ENCODE measurements at regions not wholly inside any gene's neighbourhood (a gene's known extent, or its start where the extent isn't known, plus 50 kb on each side); places are given as distances from the start of the nearest gene placed in this dataset.
A peak's percentile ranks its signal among the peaks of the same experiment; 100 is the strongest.

DNA sequence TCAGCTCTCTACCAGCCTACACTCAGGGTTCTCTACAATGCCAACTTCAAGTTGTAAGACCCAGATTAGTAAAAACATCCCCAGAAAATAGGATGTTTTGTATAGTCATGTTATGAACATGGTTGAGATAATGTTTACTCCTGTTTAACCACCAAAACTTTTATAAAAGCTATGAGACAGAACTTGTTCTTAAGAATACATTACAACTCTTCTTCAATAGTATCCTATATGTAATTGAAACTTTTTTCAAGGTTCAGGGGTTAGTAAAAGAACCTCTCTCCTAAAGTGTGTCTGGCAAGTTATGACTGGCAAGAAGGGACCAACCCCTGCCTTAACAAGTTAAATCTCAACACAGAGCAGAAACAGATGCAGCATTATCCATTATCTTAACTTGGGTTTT, 118.8 kb upstream of the STK17B start:
- DNase-seq (no peak), ATAC-seq (replicated peaks in 1 of 4) (no peak)
- peaks cover 9 to 14% of the 10 kb centered on the region in 2 experiments for H3K4me1 ChIP-seq (ENCODE audit: control insufficient read depth in 1 of 2, extremely low read depth in 1 of 2, insufficient read depth in 2 of 2, low read length in 2 of 2)
- Mint-ChIP-seq H3K27ac (peak overlapping the region in 1 of 2 donors; percentile 79), H3K27me3 (no peaks in the 10 kb centered on the region), H3K4me1 (peaks cover 45 to 64% (median 52%) of the 10 kb centered on the region in 3 donors), H3K9me3 (no peaks in the 10 kb centered on the region), H3K4me3 (no peak overlapping the region), H3K36me3 (no peaks in the 10 kb centered on the region)
- POLR2A ChIA-PET = interaction anchor here (0.5 to 0.8 kb wide), 2 partner anchors 50 to 836 kb away, joined by 3 to 5 read pairs; no protein-coding TSS in a partner anchor
- no peaks in the 10 kb centered on the region for H3K27me3 ChIP-seq (replicated peaks in 1 of 2; ENCODE audit: control insufficient read depth in 2 of 2, extremely low read depth in 1 of 2, insufficient read depth in 2 of 2, low read length in 1 of 2)
- H3K9me3 ChIP-seq = no peaks in the 10 kb centered on the region
- CTCF ChIA-PET = interaction anchor here (0.5 to 1.3 kb wide), 7 partner anchors 9 to 212 kb away, joined by 3 read pairs; no protein-coding TSS in a partner anchor
- no peak overlapping the region for H3K4me3 ChIP-seq (ENCODE audit: control insufficient read depth in 1 of 2, extremely low read depth in 1 of 2, low read length in 1 of 2)
- no peaks in the 10 kb centered on the region for H3K36me3 ChIP-seq (ENCODE audit: control insufficient read depth in 2 of 2, extremely low read depth in 1 of 2, insufficient read depth in 1 of 2, low read length in 1 of 2)
- H3K27ac ChIP-seq (ENCODE audit: low read length) = no peak overlapping the region

GRCh38 chr2:196290569-196290968, 119.2 kb upstream of the STK17B start:
- no peak for ATAC-seq (replicated peaks in 1 of 4)
- H3K4me3 ChIP-seq (ENCODE audit: control insufficient read depth in 1 of 2, extremely low read depth in 1 of 2, low read length in 1 of 2) = no peak overlapping the region
- no peaks in the 10 kb centered on the region for H3K36me3 ChIP-seq (ENCODE audit: control insufficient read depth in 2 of 2, extremely low read depth in 1 of 2, insufficient read depth in 1 of 2, low read length in 1 of 2)
- DNase-seq = no peak
- no peaks in the 10 kb centered on the region for H3K27me3 ChIP-seq (replicated peaks in 1 of 2; ENCODE audit: control insufficient read depth in 2 of 2, extremely low read depth in 1 of 2, insufficient read depth in 2 of 2, low read length in 1 of 2)
- H3K4me3 Mint-ChIP-seq = no peak overlapping the region
- peak overlapping the region in 1 of 2 donors; percentile 79 for H3K27ac Mint-ChIP-seq
- WGBS (ENCODE audit: insufficient coverage) = 100% methylated on average over 1 of the region's 1 CpG
- H3K4me1 Mint-ChIP-seq = peaks cover 45 to 60% (median 48%) of the 10 kb centered on the region in 3 donors
- CTCF ChIA-PET = interaction anchor here (0.6 to 1.3 kb wide), 5 partner anchors 8 to 212 kb away, joined by 3 read pairs; no protein-coding TSS in a partner anchor
- H3K27me3 Mint-ChIP-seq = no peaks in the 10 kb centered on the region
- H3K36me3 Mint-ChIP-seq = no peaks in the 10 kb centered on the region
- peaks cover 9 to 14% of the 10 kb centered on the region in 2 experiments for H3K4me1 ChIP-seq (ENCODE audit: control insufficient read depth in 1 of 2, extremely low read depth in 1 of 2, insufficient read depth in 2 of 2, low read length in 2 of 2)
- H3K9me3 ChIP-seq = no peaks in the 10 kb centered on the region
- POLR2A ChIA-PET = interaction anchor here (0.5 to 0.8 kb wide), 2 partner anchors 51 to 836 kb away, joined by 3 to 5 read pairs; no protein-coding TSS in a partner anchor
- no peaks in the 10 kb centered on the region for H3K9me3 Mint-ChIP-seq
- no peak overlapping the region for H3K27ac ChIP-seq (ENCODE audit: low read length)

- Histone ChIP-seq H3K4me3 (ENCODE audit: control insufficient read depth in 1 of 2, extremely low read depth in 1 of 2, low read length in 1 of 2) (no peak overlapping the region), H3K9me3 (no peaks in the 10 kb centered on the region), H3K36me3 (ENCODE audit: control insufficient read depth in 2 of 2, extremely low read depth in 1 of 2, insufficient read depth in 1 of 2, low read length in 1 of 2) (no peaks in the 10 kb centered on the region), H3K4me1 (ENCODE audit: control insufficient read depth in 1 of 2, extremely low read depth in 1 of 2, insufficient read depth in 2 of 2, low read length in 2 of 2) (peaks cover 9 to 14% of the 10 kb centered on the region in 2 experiments), H3K27ac (ENCODE audit: low read length) (no peak overlapping the region), H3K27me3 (replicated peaks in 1 of 2; ENCODE audit: control insufficient read depth in 2 of 2, extremely low read depth in 1 of 2, insufficient read depth in 2 of 2, low read length in 1 of 2) (no peaks in the 10 kb centered on the region)
- WGBS (ENCODE audit: insufficient coverage) = 20% methylated on average over 1 of the region's 2 CpGs
- peaks cover 45 to 56% (median 48%) of the 10 kb centered on the region in 3 donors for H3K4me1 Mint-ChIP-seq
- H3K4me3 Mint-ChIP-seq = no peak overlapping the region
- CTCF ChIA-PET = interaction anchor here in 1 of 2 donors (0.7 to 1.5 kb wide), 3 partner anchors 13 to 877 kb away, joined by 3 to 4 read pairs (median 4); no protein-coding TSS in a partner anchor
- DNase-seq (no peak), ATAC-seq (replicated peaks in 1 of 4) (peak in 3 of 4 experiments; percentile 16 to 30 (median 29))
- H3K27ac Mint-ChIP-seq = peak overlapping the region in 1 of 2 donors; percentile 82
- H3K27me3 Mint-ChIP-seq = no peaks in the 10 kb centered on the region
- no peaks in the 10 kb centered on the region for H3K36me3 Mint-ChIP-seq
- POLR2A ChIA-PET = interaction anchor here (0.6 to 0.7 kb wide), 2 partner anchors 37 to 122 kb away, joined by 3 to 4 read pairs; no protein-coding TSS in a partner anchor
- H3K9me3 Mint-ChIP-seq = no peaks in the 10 kb centered on the region
These were observed 120.0 kb upstream of the STK17B start for GRCh38 chr2:196291426-196291825.

DNA sequence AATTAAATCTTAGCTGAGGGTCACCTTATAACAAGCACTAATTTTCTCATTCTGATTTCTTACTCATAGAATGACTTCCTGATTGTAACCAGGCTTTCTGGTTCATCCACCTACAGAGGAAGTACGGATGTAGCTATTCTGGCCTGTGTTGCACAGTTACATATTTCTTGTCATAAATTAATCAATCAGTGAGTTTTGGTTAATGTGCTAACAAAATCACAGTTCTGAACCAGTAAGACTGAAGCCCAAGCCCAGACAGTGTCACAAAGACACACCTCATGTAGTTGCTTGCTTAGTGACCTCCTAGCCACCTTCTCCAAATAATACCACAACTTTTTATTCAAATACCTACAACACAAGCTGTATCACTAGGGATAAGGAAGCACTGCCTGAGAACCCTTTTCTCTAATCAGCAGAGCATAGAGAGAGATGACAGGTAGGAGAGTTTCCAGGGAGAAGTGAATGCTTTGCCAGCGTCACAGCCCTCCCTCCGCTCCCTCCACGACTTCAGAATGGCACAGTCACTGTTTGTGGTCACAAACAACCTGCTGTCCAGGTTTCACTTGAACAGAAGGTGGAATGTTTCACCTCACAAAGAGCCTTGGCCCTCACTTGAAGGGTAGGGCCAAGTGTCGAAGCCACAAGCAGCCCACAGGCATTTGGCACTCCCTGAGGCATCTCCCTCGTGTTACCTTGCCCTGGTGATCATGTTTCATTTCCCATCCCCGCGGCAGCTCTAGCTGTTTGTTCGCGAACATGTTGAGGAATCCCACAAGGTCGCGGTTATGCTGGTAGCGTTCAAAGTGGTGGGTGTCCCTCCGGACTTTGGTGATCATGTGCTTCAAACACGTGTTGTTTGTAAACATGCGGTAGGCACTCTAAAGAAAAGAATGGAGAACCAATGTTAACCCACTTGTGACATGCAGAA, 120.8 kb upstream of the STK17B start:
- peak overlapping the region; percentile 33 to 82 for H3K27ac Mint-ChIP-seq
- CTCF ChIA-PET = interaction anchor here in 1 of 2 donors (0.7 to 1.5 kb wide), 4 partner anchors 14 to 876 kb away, joined by 3 to 5 read pairs (median 4); partner anchors contain the start of gene DNAH7
- 84% methylated on average over 13 of the region's 16 CpGs for WGBS (ENCODE audit: insufficient coverage)

GRCh38 chr2:196293751-196294515, 122.6 kb upstream of the STK17B start:
- Mint-ChIP-seq H3K4me3 (no peak overlapping the region), H3K27me3 (no peaks in the 10 kb centered on the region), H3K36me3 (no peaks in the 10 kb centered on the region), H3K9me3 (no peaks in the 10 kb centered on the region), H3K4me1 (peaks cover 31 to 39% (median 34%) of the 10 kb centered on the region in 3 donors), H3K27ac (no peak overlapping the region)
- no peak overlapping the region for H3K27ac ChIP-seq (ENCODE audit: low read length)
- DNase-seq (no peak), ATAC-seq (replicated peaks in 1 of 4) (no peak)
- H3K4me1 ChIP-seq (ENCODE audit: control insufficient read depth in 1 of 2, extremely low read depth in 1 of 2, insufficient read depth in 2 of 2, low read length in 2 of 2) = peaks cover 0 to 10% of the 10 kb centered on the region in 2 experiments
- no peaks in the 10 kb centered on the region for H3K36me3 ChIP-seq (ENCODE audit: control insufficient read depth in 2 of 2, extremely low read depth in 1 of 2, insufficient read depth in 1 of 2, low read length in 1 of 2)
- H3K9me3 ChIP-seq = no peaks in the 10 kb centered on the region
- H3K27me3 ChIP-seq (replicated peaks in 1 of 2; ENCODE audit: control insufficient read depth in 2 of 2, extremely low read depth in 1 of 2, insufficient read depth in 2 of 2, low read length in 1 of 2) = no peaks in the 10 kb centered on the region
- ChIA-PET CTCF (no interaction called here), POLR2A (interaction anchor here in 1 of 2 donors (0.7 kb wide), 1 partner anchor 85 kb away, joined by 3 read pairs; no protein-coding TSS in a partner anchor)
- H3K4me3 ChIP-seq (ENCODE audit: control insufficient read depth in 1 of 2, extremely low read depth in 1 of 2, low read length in 1 of 2) = no peak overlapping the region
- no CpG with 5 or more reads among the region's 3 CpGs for WGBS (ENCODE audit: insufficient coverage)

More for the DNA sequence above, 120.8 kb upstream of the STK17B start:
- Histone ChIP-seq H3K27me3 (replicated peaks in 1 of 2; ENCODE audit: control insufficient read depth in 2 of 2, extremely low read depth in 1 of 2, insufficient read depth in 2 of 2, low read length in 1 of 2) (no peaks in the 10 kb centered on the region), H3K9me3 (no peaks in the 10 kb centered on the region), H3K36me3 (ENCODE audit: control insufficient read depth in 2 of 2, extremely low read depth in 1 of 2, insufficient read depth in 1 of 2, low read length in 1 of 2) (no peaks in the 10 kb centered on the region), H3K4me3 (ENCODE audit: control insufficient read depth in 1 of 2, extremely low read depth in 1 of 2, low read length in 1 of 2) (no peak overlapping the region), H3K4me1 (ENCODE audit: control insufficient read depth in 1 of 2, extremely low read depth in 1 of 2, insufficient read depth in 2 of 2, low read length in 2 of 2) (peaks cover 9 to 14% of the 10 kb centered on the region in 2 experiments), H3K27ac (ENCODE audit: low read length) (no peak overlapping the region)
- peak in 3 of 4 experiments; percentile 44 to 61 (median 52) for ATAC-seq (replicated peaks in 1 of 4)
- DNase-seq = peak in 2 of 35 experiments; percentile 2 to 25
- H3K9me3 Mint-ChIP-seq = no peaks in the 10 kb centered on the region
- H3K36me3 Mint-ChIP-seq = no peaks in the 10 kb centered on the region
- peaks cover 45 to 52% (median 46%) of the 10 kb centered on the region in 3 donors for H3K4me1 Mint-ChIP-seq
- no peaks in the 10 kb centered on the region for H3K27me3 Mint-ChIP-seq
- POLR2A ChIA-PET = interaction anchor here (0.6 to 0.8 kb wide), 4 partner anchors 38 to 218 kb away, joined by 3 to 5 read pairs (median 4); no protein-coding TSS in a partner anchor
- peak overlapping the region in 1 of 3 donors; percentile 31 for H3K4me3 Mint-ChIP-seq

DNA sequence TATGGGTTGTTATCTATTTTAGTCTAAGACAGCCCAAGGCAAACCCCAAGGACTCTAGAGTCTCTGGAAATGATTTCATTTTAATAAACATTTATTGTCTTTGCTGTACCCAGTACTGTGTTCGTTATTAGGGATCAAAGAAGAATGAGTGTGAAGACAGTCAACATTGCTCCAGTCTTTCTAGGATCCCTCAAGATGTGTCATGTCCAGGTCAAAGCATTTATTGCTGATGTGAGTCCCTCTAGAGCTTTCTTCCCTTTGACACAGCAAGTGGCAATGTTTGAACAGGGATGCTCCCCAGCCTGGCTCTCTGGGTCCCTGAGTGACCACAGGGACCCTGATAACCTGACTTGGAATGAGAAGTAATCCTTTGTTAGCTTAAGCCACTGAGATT, 123.1 kb upstream of the STK17B start:
- POLR2A ChIA-PET = interaction anchor here in 1 of 2 donors (0.7 kb wide), 1 partner anchor 85 kb away, joined by 3 read pairs; no protein-coding TSS in a partner anchor
- Mint-ChIP-seq H3K4me1 (peaks cover 25 to 34% (median 29%) of the 10 kb centered on the region in 3 donors), H3K36me3 (no peaks in the 10 kb centered on the region), H3K9me3 (no peaks in the 10 kb centered on the region), H3K27me3 (no peaks in the 10 kb centered on the region), H3K27ac (no peak overlapping the region), H3K4me3 (no peak overlapping the region)
- DNase-seq = no peak
- no peaks in the 10 kb centered on the region for H3K9me3 ChIP-seq
- 80% methylated on average over 1 of the region's 1 CpG for WGBS (ENCODE audit: insufficient coverage)
- CTCF ChIA-PET = no interaction called here
- no peak for ATAC-seq (replicated peaks in 1 of 4)
- no peak overlapping the region for H3K4me3 ChIP-seq (ENCODE audit: control insufficient read depth in 1 of 2, extremely low read depth in 1 of 2, low read length in 1 of 2)
- H3K27me3 ChIP-seq (replicated peaks in 1 of 2; ENCODE audit: control insufficient read depth in 2 of 2, extremely low read depth in 1 of 2, insufficient read depth in 2 of 2, low read length in 1 of 2) = no peaks in the 10 kb centered on the region
- peaks cover 0 to 10% of the 10 kb centered on the region in 2 experiments for H3K4me1 ChIP-seq (ENCODE audit: control insufficient read depth in 1 of 2, extremely low read depth in 1 of 2, insufficient read depth in 2 of 2, low read length in 2 of 2)
- no peak overlapping the region for H3K27ac ChIP-seq (ENCODE audit: low read length)
- no peaks in the 10 kb centered on the region for H3K36me3 ChIP-seq (ENCODE audit: control insufficient read depth in 2 of 2, extremely low read depth in 1 of 2, insufficient read depth in 1 of 2, low read length in 1 of 2)
